Erythroblast (primary cell): ENCODE measurements at regions not wholly inside any gene's neighbourhood (a gene's known extent, or its start where the extent isn't known, plus 50 kb on each side); places are given as distances from the start of the nearest gene placed in this dataset.

Experiments used
- GATA1 ChIP-seq: IDR thresholded peaks from 2 replicates; pipeline ENCODE4 v1.6.1; 2011; ENCODE audit warnings: low read depth, mild to moderate bottlenecking, control low read depth, low read length, moderate library complexity
- POLR2A ChIP-seq: IDR thresholded peaks from 2 replicates; pipeline ENCODE4 v1.6.1; 2011; ENCODE audit warnings: mild to moderate bottlenecking, low read length

- TF ChIP-seq POLR2A (no peak), GATA1 (no peak)
Measured at GRCh38 chr2:234373060-234373459, 123.8 kb downstream of the ARL4C start.
